Caco-2 (cell line): ENCODE measurements at regions not wholly inside any gene's neighbourhood (a gene's known extent, or its start where the extent isn't known, plus 50 kb on each side); places are given as distances from the start of the nearest gene placed in this dataset.

ENCODE experiments used
- BruUV-seq: library from RNA; stranded (reverse); fragments of 400-500 nt; replicated peaks from 2 replicates; lab custom pipeline; 2021; lab: Mats Ljungman, UMichigan
- CTCF ChIA-PET: fragments of 300-600 bp; sonication (Branson Sonifier 250); formaldehyde crosslinking; loops from one replicate; lab custom pipeline; 2022; ENCODE audit warnings: antibody characterized with exemption; lab: Charles Lee
- POLR2A ChIA-PET: fragments of 300-600 bp; sonication (Branson Sonifier 250); formaldehyde crosslinking; loops from one replicate; lab custom pipeline; 2022; ENCODE audit warnings: antibody characterized with exemption; lab: Charles Lee
- DNase-seq, 2 experiments: peaks; one replicate each; pipeline versions ENCODE4 v3.0.0 to v3.0.0-alpha.2; 2020 to 2022
- H3K27me3 ChIP-seq: replicated peaks from 2 replicates; pipeline ENCODE4 v1.6.0; 2011; ENCODE audit warnings: low read length; ENCODE audit not compliant: control insufficient read depth, insufficient read depth
- H3K36me3 ChIP-seq: 2 replicates; pipeline ENCODE4 v1.5.1; 2011; ENCODE audit warnings: low read length; ENCODE audit not compliant: control insufficient read depth, insufficient read depth
- H3K4me1 ChIP-seq: fragments of 250-450 bp; sonication (Bioruptor Pico); 2 replicates; pipeline ENCODE4 v1.5.1; 2020; ENCODE audit warnings: mild to moderate bottlenecking
- H3K4me3 ChIP-seq: 2 replicates; pipeline ENCODE4 v1.5.1; 2011; ENCODE audit warnings: low read depth, mild to moderate bottlenecking, control low read depth, low read length
- H3K9me3 ChIP-seq: fragments of 250-450 bp; sonication (Bioruptor Pico); 2 replicates; pipeline ENCODE4 v1.5.1; 2020; ENCODE audit warnings: mild to moderate bottlenecking, moderate library complexity
- H3K27ac Mint-ChIP-seq: one replicate; pipeline ENCODE4 v1.8.0; 2022; ENCODE audit warnings: mixed read lengths; ENCODE audit not compliant: unreplicated experiment
- H3K27me3 Mint-ChIP-seq: one replicate; pipeline ENCODE4 v1.8.0; 2022; ENCODE audit warnings: mixed read lengths; ENCODE audit not compliant: insufficient read depth, unreplicated experiment
- H3K36me3 Mint-ChIP-seq: one replicate; pipeline ENCODE4 v1.8.0; 2022; ENCODE audit warnings: mild to moderate bottlenecking, mixed read lengths; ENCODE audit not compliant: insufficient read depth, unreplicated experiment
- H3K4me1 Mint-ChIP-seq: one replicate; pipeline ENCODE4 v1.8.0; 2022; ENCODE audit warnings: low read depth, mixed read lengths; ENCODE audit not compliant: unreplicated experiment
- H3K4me3 Mint-ChIP-seq: one replicate; pipeline ENCODE4 v1.8.0; 2022; ENCODE audit warnings: mild to moderate bottlenecking, moderate library complexity, mixed read lengths; ENCODE audit not compliant: unreplicated experiment
- H3K9me3 Mint-ChIP-seq: one replicate; pipeline ENCODE4 v1.8.0; 2022; ENCODE audit warnings: mixed read lengths; ENCODE audit not compliant: unreplicated experiment
- CTCF ChIP-seq, 2 experiments: fragments of 200-600 bp in 1 of 2; IDR thresholded peaks; 1 replicate in 1 of 2; 2 replicates in 1 of 2; pipeline versions ENCODE4 v1.5.1 to v1.8.0; 2011 to 2022; ENCODE audit warnings: antibody characterized with exemption in 1 of 2, control low read depth in 1 of 2, inconsistent platforms in 1 of 2, low read depth in 1 of 2, low read length in 1 of 2, mild to moderate bottlenecking in 1 of 2, moderate library complexity in 1 of 2; ENCODE audit not compliant: insufficient read depth in 1 of 2, severe bottlenecking in 1 of 2, unreplicated experiment in 1 of 2
- intact Hi-C: fragments of 100-400 bp; cut with micrococcal nuclease; formaldehyde crosslinking; loops from one replicate; pipeline ENCODE4 v1.10.0; 2022; ENCODE audit not compliant: unreplicated experiment

- no peak for DNase-seq
- Mint-ChIP-seq H3K27me3 (peaks cover 3% of the 10 kb centered on the region), H3K9me3 (no peaks in the 10 kb centered on the region), H3K4me1 (no peaks in the 10 kb centered on the region), H3K27ac (no peak overlapping the region), H3K4me3 (no peak overlapping the region), H3K36me3 (no peaks in the 10 kb centered on the region)
- Histone ChIP-seq H3K27me3 (no peaks in the 10 kb centered on the region), H3K4me1 (peaks cover 4% of the 10 kb centered on the region), H3K9me3 (no peaks in the 10 kb centered on the region; the same call in 1 of the 2 replicates), H3K4me3 (no peak overlapping the region), H3K36me3 (no peaks in the 10 kb centered on the region)
- CTCF ChIA-PET = no interaction called here
- no TSS peak for BruUV-seq
- no peak for TF ChIP-seq CTCF (IDR thresholded peaks at IDR 0.05; ENCODE audit: insufficient read depth in 1 of 2, low read depth in 1 of 2, low read length in 1 of 2, severe bottlenecking in 1 of 2, unreplicated experiment in 1 of 2)
- intact Hi-C loops = no loop called here
- POLR2A ChIA-PET = no interaction called here
Observed at GRCh38 chr7:106723398-106723797, 62.4 kb upstream of the CCDC71L start.

GRCh38 chr7:106729720-106730385, 68.9 kb upstream of the CCDC71L start:
- Histone ChIP-seq H3K27me3 (no peaks in the 10 kb centered on the region), H3K36me3 (no peaks in the 10 kb centered on the region), H3K4me1 (no peaks in the 10 kb centered on the region), H3K9me3 (no peaks in the 10 kb centered on the region), H3K4me3 (no peak overlapping the region)
- no TSS peak for BruUV-seq
- ChIA-PET POLR2A (no interaction called here), CTCF (no interaction called here)
- Mint-ChIP-seq H3K27ac (no peak overlapping the region), H3K4me1 (no peaks in the 10 kb centered on the region), H3K9me3 (no peaks in the 10 kb centered on the region), H3K36me3 (no peaks in the 10 kb centered on the region), H3K27me3 (peaks cover 3% of the 10 kb centered on the region), H3K4me3 (no peak overlapping the region)
- no peak for TF ChIP-seq CTCF (IDR thresholded peaks at IDR 0.05; ENCODE audit: insufficient read depth in 1 of 2, low read depth in 1 of 2, low read length in 1 of 2, severe bottlenecking in 1 of 2, unreplicated experiment in 1 of 2)
- no peak for DNase-seq
- intact Hi-C loops = no loop called here

GRCh38 chr7:106731187-106731586, 70.2 kb upstream of the CCDC71L start:
- no peak overlapping the region for H3K27ac Mint-ChIP-seq
- H3K4me1 ChIP-seq = no peaks in the 10 kb centered on the region
- no peaks in the 10 kb centered on the region for H3K36me3 Mint-ChIP-seq
- no peaks in the 10 kb centered on the region for H3K9me3 ChIP-seq
- ChIA-PET POLR2A (no interaction called here), CTCF (no interaction called here)
- H3K27me3 Mint-ChIP-seq = peaks cover 3% of the 10 kb centered on the region
- no peak overlapping the region for H3K4me3 ChIP-seq
- TF ChIP-seq CTCF (IDR thresholded peaks at IDR 0.05; ENCODE audit: insufficient read depth in 1 of 2, low read depth in 1 of 2, low read length in 1 of 2, severe bottlenecking in 1 of 2, unreplicated experiment in 1 of 2) = no peak
- BruUV-seq = no TSS peak
- DNase-seq = no peak
- H3K36me3 ChIP-seq = no peaks in the 10 kb centered on the region
- no peaks in the 10 kb centered on the region for H3K27me3 ChIP-seq
- H3K4me3 Mint-ChIP-seq = no peak overlapping the region
- no peaks in the 10 kb centered on the region for H3K4me1 Mint-ChIP-seq
- no peaks in the 10 kb centered on the region for H3K9me3 Mint-ChIP-seq
- intact Hi-C loops = no loop called here
